ENCODE measurements at regions not wholly inside any gene's neighbourhood (a gene's known extent, or its start where the extent isn't known, plus 50 kb on each side); places are given as distances from the start of the nearest gene placed in this dataset.
A peak's percentile ranks its signal among the peaks of the same experiment; 100 is the strongest.

GRCh38 chr3:30225021-30225420 is 381.4 kb upstream of the TGFBR2 start:
- DNase-seq: no peak

GRCh38 chr3:30226601-30227151 is 379.7 kb upstream of the TGFBR2 start:
- DNase-seq: peak; percentile 12

GRCh38 chr3:30227571-30228301 is 378.7 kb upstream of the TGFBR2 start:
- peak; percentile 91 for DNase-seq

- no peak for DNase-seq
Measured at GRCh38 chr3:30228302-30228631, 378.1 kb upstream of the TGFBR2 start.

GRCh38 chr3:30231277-30232141 is 374.9 kb upstream of the TGFBR2 start:
- DNase-seq: peak; percentile 37

GRCh38 chr3:30232142-30232541 is 374.3 kb upstream of the TGFBR2 start:
- DNase-seq: peak; percentile 72

GRCh38 chr3:30233913-30234646 is 372.3 kb upstream of the TGFBR2 start:
- DNase-seq: no peak

GRCh38 chr3:30236011-30236410 is 370.4 kb upstream of the TGFBR2 start:
- no peak for DNase-seq

- no peak for DNase-seq
Measured at GRCh38 chr3:30241721-30242120, 364.7 kb upstream of the TGFBR2 start.

GRCh38 chr3:30245858-30246622 is 360.4 kb upstream of the TGFBR2 start:
- DNase-seq: no peak

GRCh38 chr3:30248423-30248822 is 358.0 kb upstream of the TGFBR2 start:
- no peak for DNase-seq

- no peak for DNase-seq
Measured at GRCh38 chr3:30252474-30252873, 353.9 kb upstream of the TGFBR2 start.

- DNase-seq: no peak
Measured at GRCh38 chr3:30253832-30254231, 352.6 kb upstream of the TGFBR2 start.

- peak; percentile 59 for DNase-seq
Measured at GRCh38 chr3:30256474-30256873, 349.9 kb upstream of the TGFBR2 start.

- DNase-seq: no peak
Measured at GRCh38 chr3:30258426-30259392, 347.7 kb upstream of the TGFBR2 start.

- no peak for DNase-seq
Measured at GRCh38 chr3:30259730-30260129, 346.7 kb upstream of the TGFBR2 start.

GRCh38 chr3:30260762-30261161 is 345.6 kb upstream of the TGFBR2 start:
- peak; percentile 12 for DNase-seq

GRCh38 chr3:30263238-30263924 is 343.0 kb upstream of the TGFBR2 start:
- DNase-seq: no peak

- DNase-seq: no peak
Measured at GRCh38 chr3:30263925-30264313, 342.5 kb upstream of the TGFBR2 start.

- peak; percentile 55 for DNase-seq
Measured at GRCh38 chr3:30266524-30266923, 339.9 kb upstream of the TGFBR2 start.

- DNase-seq: no peak
Measured at GRCh38 chr3:30268288-30268687, 338.1 kb upstream of the TGFBR2 start.
